Stimulated activated CD8-positive, alpha-beta memory T cell treated with anti-CD3 and anti-CD28 coated beads, Interleukin-7, amount 100 ng/mL, for 24 hours (primary cell): ENCODE measurements at regions not wholly inside any gene's neighbourhood (a gene's known extent, or its start where the extent isn't known, plus 50 kb on each side); places are given as distances from the start of the nearest gene placed in this dataset.

ENCODE experiments used
- DNase-seq: peaks from one replicate; pipeline ENCODE4 v3.0.0-alpha.2; 2020; ENCODE audit warnings: low read depth

- no peak for DNase-seq
Measured at GRCh38 chr4:188197566-188197965, 58.3 kb downstream of the TRIML1 start.

DNA sequence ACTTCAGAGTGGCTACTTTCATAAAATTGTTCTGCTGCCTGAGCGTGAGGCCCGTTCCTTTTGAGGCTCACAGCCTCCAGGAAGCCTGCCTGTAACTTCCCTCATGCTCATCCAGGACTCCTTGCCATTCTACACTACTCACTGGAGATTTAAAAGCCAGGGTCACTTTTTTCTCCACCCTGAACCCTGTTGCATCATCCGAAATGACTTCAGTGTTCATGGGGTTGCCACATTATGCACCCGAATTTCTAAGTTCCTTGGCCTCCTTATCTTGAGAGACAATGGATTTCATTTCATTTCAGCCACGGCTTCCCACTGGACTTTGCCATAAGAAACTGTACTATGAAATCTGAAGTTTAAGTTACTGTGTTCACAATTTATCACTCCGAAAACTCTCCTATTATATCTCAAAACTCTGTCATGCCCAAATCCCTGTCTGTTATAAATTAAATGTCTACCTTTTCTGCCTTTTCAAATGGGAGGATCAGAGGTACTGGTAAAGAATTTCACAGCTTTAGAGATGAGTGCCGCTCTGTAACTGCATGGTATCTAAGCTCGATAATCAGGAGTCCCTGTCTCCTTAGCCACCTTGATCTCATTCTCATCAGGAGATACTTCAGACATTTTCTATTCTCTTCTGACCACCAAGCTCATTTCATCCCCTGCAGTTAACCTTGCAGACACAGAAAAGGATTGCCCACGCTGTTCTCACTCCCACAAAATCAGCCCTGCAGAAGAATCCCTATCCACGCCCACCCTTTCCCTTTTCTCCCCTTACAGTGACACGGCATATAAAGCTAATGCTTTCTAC lies 59.9 kb downstream of the TRIML1 start:
- no peak for DNase-seq

DNA sequence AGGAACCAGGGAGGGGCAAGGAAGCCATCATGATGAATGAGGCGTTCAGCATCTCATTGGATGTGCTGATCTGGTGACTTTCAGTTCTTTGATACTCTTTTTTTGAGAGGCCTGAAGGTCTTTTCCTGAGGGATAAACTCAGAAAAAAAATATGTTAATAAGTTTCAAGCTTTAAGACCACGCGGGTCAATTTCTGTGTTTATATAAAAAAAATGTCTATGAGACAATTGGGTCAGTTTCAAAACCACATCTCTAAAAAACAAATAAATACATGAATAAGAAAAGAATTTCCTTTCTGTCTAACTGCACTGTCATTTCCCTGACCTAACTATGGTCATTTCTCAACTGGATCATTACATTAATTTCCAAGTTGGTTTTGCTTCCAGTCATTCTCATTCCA lies 62.6 kb downstream of the TRIML1 start:
- no peak for DNase-seq

DNA sequence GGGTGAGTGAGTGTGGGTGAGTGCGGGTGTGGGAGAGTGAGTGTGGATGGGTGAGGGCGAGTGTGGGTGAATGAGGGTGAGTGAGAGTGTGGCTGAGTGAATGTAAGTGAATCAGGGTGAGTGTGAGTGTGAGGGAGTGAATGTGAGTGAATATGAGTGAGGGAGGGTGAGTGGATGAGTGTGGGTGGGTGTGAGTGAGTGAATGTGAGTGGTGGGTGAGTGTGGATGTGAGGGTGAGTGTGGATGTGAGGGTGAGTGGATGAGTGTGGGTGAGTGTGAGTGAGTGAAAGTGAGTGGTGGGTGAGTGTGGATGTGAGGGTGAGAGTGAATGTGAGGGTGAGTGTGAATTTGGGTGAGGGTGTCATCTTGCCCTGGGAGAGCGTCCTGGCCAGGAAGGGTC lies 67.5 kb downstream of the TRIML1 start:
- DNase-seq, result no peak

- DNase-seq, result no peak
Measured at GRCh38 chr4:188214861-188215260, 75.6 kb downstream of the TRIML1 start.

DNA sequence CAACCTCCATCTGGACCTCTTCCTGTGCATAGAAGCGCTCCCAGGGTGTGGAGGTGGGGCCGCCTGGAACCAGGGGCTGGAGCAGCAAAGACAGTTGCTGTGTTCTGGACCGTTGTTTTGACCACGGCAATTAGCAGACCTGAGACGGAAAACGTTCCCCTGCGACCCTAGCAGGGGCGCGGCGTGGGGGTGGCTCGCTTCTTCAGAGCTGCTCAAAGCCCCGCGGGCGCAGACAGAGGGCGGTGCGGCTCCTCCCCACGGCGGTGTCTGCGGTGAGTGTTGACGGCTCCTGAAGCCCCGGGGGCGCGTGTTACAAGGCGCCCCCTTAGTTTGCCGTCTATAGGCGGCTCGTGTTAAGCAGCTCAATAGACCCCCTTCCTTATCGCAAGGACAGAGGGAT lies 79.2 kb downstream of the TRIML1 start:
- DNase-seq, result no peak

DNA sequence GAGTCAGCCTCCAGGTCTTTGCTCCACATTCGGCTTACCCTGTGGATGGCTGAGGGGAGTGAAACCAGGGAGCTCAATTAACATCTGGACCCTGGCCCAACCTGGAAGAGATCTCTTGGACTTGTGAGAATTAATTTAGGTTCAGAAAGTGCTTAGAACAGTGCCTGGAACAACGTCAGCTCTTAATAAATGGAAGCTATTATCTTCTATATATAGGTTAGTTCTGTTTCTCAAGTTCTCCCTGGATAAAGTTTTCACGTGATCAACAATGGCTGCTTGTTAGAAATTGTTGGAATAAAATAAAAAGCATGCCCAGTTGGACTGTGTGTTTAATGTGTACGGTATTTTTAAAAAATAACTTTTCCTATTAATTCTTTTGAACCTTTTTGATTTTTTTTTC lies 80.8 kb downstream of the TRIML1 start:
- no peak for DNase-seq

DNA sequence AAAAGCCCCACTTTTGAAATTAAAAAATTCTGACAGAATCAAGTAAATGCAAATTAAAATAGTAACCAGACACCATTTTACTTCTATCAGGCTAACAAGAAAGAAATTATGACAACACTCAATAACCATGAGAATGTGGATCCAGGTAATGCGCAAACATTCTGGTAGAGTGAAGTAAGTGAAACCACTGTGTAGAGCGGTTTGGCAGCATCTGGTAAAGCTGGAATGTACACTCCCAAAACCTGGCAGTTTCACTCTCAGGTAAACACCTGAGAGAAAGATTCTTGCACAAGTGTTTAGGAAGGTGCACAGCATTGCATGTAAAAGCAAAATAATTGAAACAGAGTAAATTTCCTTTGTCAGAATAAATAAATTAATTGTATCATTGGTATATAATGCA lies 81.8 kb downstream of the TRIML1 start:
- no peak for DNase-seq

GRCh38 chr4:188228279-188228678 lies 89.0 kb downstream of the TRIML1 start:
- no peak for DNase-seq

DNA sequence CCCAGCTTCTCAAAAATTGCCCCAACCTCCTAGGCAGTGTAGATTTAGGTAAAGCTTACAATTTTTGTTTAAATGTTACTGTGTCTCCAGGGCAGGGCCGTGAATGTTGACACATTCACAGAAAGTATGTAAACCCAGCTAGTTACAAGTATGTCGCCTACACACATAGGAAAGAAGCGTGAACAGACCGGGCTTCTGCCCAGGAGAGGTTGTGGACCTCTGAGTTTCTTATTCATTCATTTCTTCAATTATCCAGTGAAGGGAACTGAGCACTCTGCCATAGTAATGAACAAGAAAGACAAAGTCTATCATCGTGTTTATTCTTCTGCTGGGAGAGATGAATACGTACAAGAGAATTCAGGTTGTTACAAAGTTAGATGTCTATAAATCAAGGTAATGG lies 93.2 kb downstream of the TRIML1 start:
- no peak for DNase-seq

DNA sequence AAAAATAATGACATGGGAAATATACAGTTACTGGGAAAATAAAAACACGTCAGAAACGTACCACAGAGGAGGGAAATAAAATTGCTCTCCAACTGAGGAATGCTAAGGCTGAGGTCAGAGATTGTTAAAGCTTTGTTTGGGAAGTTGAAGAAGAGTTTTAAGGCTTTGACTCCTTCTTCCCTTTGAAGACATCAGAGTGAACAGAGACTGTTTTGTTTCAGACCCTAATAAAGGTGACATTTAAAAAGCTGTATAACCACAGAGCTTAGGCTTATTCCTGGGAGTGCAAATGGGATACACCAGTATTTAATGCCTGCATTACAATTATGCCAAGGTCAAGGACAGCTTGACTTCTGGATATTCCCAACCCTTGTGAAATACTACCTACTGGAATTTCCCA lies 102.8 kb downstream of the TRIML1 start:
- no peak for DNase-seq

DNA sequence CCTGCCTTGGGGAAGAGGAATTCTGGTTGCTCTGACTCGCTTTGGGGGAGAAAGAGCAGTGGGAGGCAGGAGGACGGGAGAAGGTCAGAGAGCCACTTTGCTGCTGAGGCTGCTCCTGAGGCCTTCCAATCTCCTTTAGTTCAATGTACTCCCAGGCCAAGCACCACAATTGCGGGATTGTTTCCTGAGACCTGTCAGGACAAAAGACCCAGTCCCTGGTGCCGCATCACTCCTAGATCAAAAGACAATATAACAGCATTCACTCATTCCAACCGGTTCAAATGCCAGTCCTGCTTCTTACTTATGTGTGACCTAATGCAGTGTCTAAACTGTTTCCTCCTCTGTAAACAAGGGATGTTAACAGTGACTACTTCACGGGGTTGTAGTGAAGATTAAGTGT lies 106.4 kb downstream of the TRIML1 start:
- DNase-seq, result no peak

- no peak for DNase-seq
Measured at GRCh38 chr4:188246488-188246887, 107.2 kb downstream of the TRIML1 start.

- no peak for DNase-seq
Measured at GRCh38 chr4:188254211-188254610, 115.0 kb downstream of the TRIML1 start.

- DNase-seq, result no peak
Measured at GRCh38 chr4:188262464-188262863, 123.2 kb downstream of the TRIML1 start.

DNA sequence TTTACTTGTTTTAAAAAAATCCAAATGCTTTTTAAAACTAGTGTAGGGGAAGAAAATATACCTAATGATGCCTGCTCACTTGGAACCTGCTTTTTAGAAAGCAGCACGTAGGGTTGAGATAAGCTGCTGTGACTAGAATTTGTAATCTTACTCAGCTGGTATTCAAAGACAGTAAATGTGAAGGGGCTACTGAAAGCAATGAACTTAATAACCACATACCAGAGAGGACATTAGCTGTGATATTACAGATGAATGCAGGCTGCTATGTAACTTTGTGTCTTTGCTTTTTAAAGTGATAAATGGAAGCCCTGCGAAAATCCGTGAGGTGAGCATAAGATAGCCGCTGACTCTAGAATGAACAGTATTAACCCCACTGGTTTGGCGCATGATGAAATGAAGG lies 124.1 kb downstream of the TRIML1 start:
- no peak for DNase-seq

GRCh38 chr4:188266386-188266785 lies 127.1 kb downstream of the TRIML1 start:
- no peak for DNase-seq

- no peak for DNase-seq
Measured at GRCh38 chr4:188268131-188268908, 129.1 kb downstream of the TRIML1 start.

GRCh38 chr4:188270273-188271069 lies 131.2 kb downstream of the TRIML1 start:
- DNase-seq, result no peak

GRCh38 chr4:188275686-188276085 lies 136.4 kb downstream of the TRIML1 start:
- no peak for DNase-seq

DNA sequence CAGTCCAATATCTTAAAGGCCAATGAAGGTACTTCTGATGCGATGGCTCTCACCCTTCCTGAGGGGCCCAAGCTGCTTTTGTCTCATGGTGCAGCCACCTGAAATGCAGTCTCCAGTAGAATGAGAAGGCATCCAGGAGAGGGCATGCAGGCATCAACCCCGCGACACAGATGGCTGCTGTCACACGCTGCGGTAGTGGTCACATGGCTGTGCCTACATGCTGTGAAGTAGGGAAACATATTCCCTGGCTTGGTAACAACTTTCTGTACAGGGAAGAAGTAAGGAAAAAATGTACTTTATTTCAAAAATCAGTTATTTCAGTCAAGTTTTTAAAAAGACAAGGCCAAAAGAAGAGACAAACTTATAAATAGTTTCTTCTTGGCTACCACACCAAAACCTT lies 139.9 kb downstream of the TRIML1 start:
- no peak for DNase-seq

GRCh38 chr4:188282471-188283232 lies 143.4 kb downstream of the TRIML1 start:
- no peak for DNase-seq
